Cardiac fibroblast (primary cell): ENCODE measurements at regions not wholly inside any gene's neighbourhood (a gene's known extent, or its start where the extent isn't known, plus 50 kb on each side); places are given as distances from the start of the nearest gene placed in this dataset.

Experiments
- DNase-seq, 2 donors: peaks; one replicate each; pipeline versions ENCODE4 v3.0.0 to v3.0.0-alpha.2; 2010; ENCODE audit warnings: low read depth in 2 of 2
- H3K4me3 ChIP-seq, 2 donors: replicated peaks in 1 of 2; 1 replicate in 1 of 2; 2 replicates in 1 of 2; pipeline ENCODE4 v1.5.1; 2011; ENCODE audit warnings: low read depth in 2 of 2, low read length in 2 of 2, mild to moderate bottlenecking in 2 of 2, moderate library complexity in 1 of 2
- TF ChIP-seq, protein P1 (sequence below): IDR thresholded peaks from one replicate; pipeline ENCODE4 v1.5.1; 2011; ENCODE audit warnings: low read depth, mild to moderate bottlenecking, low read length, inconsistent platforms

DNA sequence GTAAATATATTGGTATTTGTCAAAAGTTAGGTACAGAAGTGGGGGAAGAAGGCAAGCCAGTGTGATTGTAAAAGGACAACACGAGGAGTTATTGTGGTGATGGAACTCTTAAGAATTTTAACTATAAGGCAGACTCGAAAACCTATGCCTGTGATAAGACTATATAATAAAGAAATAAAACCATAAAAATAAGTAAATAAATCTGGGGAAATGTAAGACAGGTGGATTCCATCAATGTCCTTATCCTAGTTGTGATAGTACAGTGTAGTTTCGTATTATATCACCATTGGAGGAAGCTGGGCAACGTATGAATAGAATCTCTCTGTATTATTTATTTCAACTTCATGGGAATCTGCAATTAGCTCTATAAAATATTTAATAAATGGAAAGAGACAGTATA lies 395.7 kb downstream of the CDC14C start:
- TF ChIP-seq, protein P1, sequence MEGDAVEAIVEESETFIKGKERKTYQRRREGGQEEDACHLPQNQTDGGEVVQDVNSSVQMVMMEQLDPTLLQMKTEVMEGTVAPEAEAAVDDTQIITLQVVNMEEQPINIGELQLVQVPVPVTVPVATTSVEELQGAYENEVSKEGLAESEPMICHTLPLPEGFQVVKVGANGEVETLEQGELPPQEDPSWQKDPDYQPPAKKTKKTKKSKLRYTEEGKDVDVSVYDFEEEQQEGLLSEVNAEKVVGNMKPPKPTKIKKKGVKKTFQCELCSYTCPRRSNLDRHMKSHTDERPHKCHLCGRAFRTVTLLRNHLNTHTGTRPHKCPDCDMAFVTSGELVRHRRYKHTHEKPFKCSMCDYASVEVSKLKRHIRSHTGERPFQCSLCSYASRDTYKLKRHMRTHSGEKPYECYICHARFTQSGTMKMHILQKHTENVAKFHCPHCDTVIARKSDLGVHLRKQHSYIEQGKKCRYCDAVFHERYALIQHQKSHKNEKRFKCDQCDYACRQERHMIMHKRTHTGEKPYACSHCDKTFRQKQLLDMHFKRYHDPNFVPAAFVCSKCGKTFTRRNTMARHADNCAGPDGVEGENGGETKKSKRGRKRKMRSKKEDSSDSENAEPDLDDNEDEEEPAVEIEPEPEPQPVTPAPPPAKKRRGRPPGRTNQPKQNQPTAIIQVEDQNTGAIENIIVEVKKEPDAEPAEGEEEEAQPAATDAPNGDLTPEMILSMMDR, result no peak
- H3K4me3 ChIP-seq, result no peak overlapping the region
- DNase-seq, result no peak

DNA sequence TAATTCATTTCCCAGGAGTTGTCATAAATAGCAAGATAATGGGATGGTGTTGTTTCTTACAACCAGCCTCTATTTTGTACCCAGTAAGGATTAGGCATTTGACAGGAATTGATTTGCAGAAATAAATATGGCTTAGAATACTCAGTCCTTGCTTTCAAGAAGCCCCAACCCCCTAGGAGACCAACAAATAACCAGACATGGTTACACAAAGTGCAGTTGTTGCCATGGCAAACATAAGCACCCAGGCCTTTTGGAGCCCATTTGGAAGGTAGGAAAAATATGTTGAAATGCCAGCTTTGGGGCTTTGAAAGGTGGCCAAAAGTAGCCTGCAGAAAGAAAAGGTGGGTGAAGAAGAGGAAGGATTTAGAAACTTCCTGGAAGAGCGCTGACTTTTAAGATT lies 397.5 kb downstream of the CDC14C start:
- no peak overlapping the region for H3K4me3 ChIP-seq
- no peak for DNase-seq
- TF ChIP-seq, protein P1, result no peak

DNA sequence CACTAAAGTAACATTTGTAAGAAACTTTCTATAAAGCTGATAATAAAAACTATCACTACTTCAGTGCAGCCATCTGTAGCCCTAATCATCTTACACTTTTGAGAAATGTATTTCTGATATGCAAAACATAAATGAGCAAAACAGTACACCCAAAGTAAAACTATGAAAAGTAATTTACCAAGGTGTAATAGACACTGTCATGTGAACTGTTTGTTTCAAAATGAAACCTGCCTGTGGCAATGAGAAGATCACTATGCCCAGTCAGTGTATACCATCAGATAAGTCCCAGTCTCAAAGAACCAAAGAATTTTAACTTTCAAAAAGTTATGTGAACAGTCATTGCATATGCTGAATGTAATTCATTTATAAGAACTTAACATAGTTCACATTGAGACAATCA lies 398.1 kb downstream of the CDC14C start:
- TF ChIP-seq, protein P1, result no peak
- DNase-seq, result no peak
- no peak overlapping the region for H3K4me3 ChIP-seq

DNA sequence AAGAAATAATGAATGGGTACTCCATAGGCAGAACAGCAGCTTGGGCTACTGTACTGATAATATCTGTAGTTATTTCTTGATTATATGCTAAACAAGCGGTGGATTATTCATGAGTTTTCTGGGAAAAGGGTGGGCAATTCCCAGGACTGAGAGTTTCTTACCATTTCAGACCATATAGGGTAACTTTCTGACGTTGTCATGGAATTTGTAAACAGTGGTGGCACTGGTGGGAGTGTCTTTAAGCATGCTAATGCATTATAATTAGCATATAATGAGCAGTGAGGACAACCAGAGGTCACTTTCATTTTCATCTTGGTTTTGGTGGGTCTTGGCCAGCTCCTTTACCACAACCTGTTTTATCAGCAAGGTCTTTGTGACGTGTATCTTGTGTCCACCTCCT lies 399.7 kb downstream of the CDC14C start:
- TF ChIP-seq, protein P1, result no peak
- no peak overlapping the region for H3K4me3 ChIP-seq
- peak in 1 of 2 donors; percentile 0 for DNase-seq

DNA sequence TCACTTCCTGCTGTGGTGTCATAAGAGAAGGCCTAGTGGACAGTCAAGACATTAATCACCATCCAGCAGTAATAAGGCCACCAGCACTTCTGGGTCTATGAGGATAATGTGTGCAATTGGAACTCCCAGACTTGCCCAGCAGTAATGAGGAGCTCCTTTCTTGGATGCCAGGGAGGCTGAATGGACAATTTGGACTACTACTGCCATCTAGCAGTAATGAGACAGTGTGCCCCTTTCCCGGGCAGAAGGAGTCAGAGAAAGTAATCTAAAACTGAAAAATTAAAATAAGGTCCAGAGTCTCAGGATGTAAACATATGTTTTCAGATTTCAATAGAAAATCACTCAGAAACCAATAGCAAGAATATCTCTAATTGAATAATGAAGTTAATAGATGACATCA lies 400.4 kb downstream of the CDC14C start:
- H3K4me3 ChIP-seq, result no peak overlapping the region
- TF ChIP-seq, protein P1, result no peak
- peak in 1 of 2 donors; percentile 46 for DNase-seq

DNA sequence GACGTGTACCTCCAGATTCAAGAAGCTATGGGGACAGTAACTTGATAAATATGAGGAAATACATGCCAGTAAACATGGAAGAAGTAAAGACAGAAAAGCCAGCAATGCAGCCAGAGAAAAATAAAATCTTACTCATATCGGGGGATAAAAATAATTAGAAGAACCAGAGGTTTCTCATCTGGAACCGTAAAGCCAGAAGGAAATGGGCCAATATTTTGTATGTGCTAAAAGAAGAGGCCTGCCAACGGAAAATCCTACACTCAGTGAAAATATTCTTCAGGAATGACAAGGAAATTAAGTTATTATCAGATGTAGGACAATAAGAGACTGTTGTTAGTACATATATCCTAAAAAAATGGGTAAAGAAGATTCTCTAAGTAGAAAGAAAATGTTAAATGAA lies 401.2 kb downstream of the CDC14C start:
- H3K4me3 ChIP-seq, result no peak overlapping the region
- DNase-seq, result no peak
- TF ChIP-seq, protein P1, result no peak

DNA sequence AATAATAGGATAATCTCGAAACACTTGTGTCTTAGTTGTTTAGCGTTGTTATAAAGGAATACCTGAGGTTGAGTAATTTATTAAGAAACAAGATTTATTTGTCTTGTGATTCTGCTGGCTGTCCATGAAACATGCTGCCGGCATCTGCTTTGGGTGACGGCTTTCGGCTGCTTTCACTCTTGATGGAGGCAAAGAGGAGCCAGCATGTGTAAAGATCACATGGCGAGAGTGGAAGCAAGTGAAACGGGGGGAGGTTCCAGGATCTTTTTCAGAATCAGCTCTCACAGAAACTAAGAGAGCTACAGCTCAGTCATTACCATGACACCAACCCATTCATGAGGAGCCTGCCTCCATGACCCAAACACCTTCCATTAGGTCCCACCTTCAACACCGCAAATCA lies 402.8 kb downstream of the CDC14C start:
- TF ChIP-seq, protein P1, result no peak
- DNase-seq, result no peak
- H3K4me3 ChIP-seq, result no peak overlapping the region
